ENCODE measurements at regions not wholly inside any gene's neighbourhood (a gene's known extent, or its start where the extent isn't known, plus 50 kb on each side); places are given as distances from the start of the nearest gene placed in this dataset.

GRCh38 chr16:35910409-35910808, 2451.0 kb downstream of the TP53TG3F start:
- no peak for DNase-seq

- DNase-seq = no peak
Observed at GRCh38 chr16:35911899-35912298, 2452.5 kb downstream of the TP53TG3F start.

- DNase-seq = no peak
Observed at GRCh38 chr16:35931722-35932121, 2472.3 kb downstream of the TP53TG3F start.
